Endothelial cell of umbilical vein (primary cell): ENCODE measurements at regions not wholly inside any gene's neighbourhood (a gene's known extent, or its start where the extent isn't known, plus 50 kb on each side); places are given as distances from the start of the nearest gene placed in this dataset.

Experiments used
- BruUV-seq: library from RNA; stranded (reverse); fragments of 400-500 nt; replicated peaks from 2 replicates; lab custom pipeline; 2021; lab: Mats Ljungman, UMichigan
- CTCF ChIA-PET: fragments of 300-600, 350-600 bp; sonication (Branson Sonifier 250); formaldehyde crosslinking; loops from one replicate; lab custom pipeline; 2021; ENCODE audit warnings: antibody characterized with exemption, inconsistent platforms; lab: Charles Lee
- POLR2A ChIA-PET: fragments of 300-600, 350-600 bp; sonication (Branson Sonifier 250); formaldehyde crosslinking; loops from one replicate; lab custom pipeline; 2021; ENCODE audit warnings: antibody characterized with exemption, inconsistent platforms; lab: Charles Lee
- DNase-seq: peaks from one replicate; pipeline ENCODE4 v3.0.0-alpha.2; 2011; ENCODE audit warnings: low read depth, low spot score
- FAIRE-seq: peaks from 2 replicates; lab custom pipeline; 2011; peaks lifted over from hg19 to GRCh38; lab: Jason Lieb, UNC
- H2AFZ ChIP-seq: 2 replicates; pipeline ENCODE4 v1.6.0; 2012; ENCODE audit warnings: low read depth, low read length, control low read depth, inconsistent platforms
- H3K27ac ChIP-seq: 2 replicates; pipeline ENCODE4 v1.5.1; 2011; ENCODE audit warnings: low read depth, mild to moderate bottlenecking, control low read depth, low read length, moderate library complexity; ENCODE audit not compliant: insufficient read depth
- H3K27me3 ChIP-seq, 2 experiments: 2 replicates each; pipeline versions ENCODE4 v1.6.0 to v1.6.1; 2011; ENCODE audit warnings: low read length in 2 of 2, mixed read lengths in 1 of 2; ENCODE audit not compliant: control insufficient read depth in 2 of 2, insufficient read depth in 2 of 2
- H3K36me3 ChIP-seq, 2 experiments: 2 replicates in 1 of 2; 3 replicates in 1 of 2; pipeline ENCODE4 v1.5.1; 2011; ENCODE audit warnings: low read length in 2 of 2, mild to moderate bottlenecking in 1 of 2, moderate library complexity in 1 of 2; ENCODE audit not compliant: control insufficient read depth in 2 of 2, insufficient read depth in 2 of 2; ENCODE audit errors: extremely low read depth in 1 of 2
- H3K4me1 ChIP-seq: 3 replicates; pipeline ENCODE4 v1.5.1; 2011; ENCODE audit warnings: mild to moderate bottlenecking, low read length; ENCODE audit not compliant: control insufficient read depth, insufficient read depth; ENCODE audit errors: extremely low read depth
- H3K4me2 ChIP-seq: 2 replicates; pipeline ENCODE4 v1.6.1; 2011; ENCODE audit warnings: low read length, control low read depth, mixed read lengths; ENCODE audit not compliant: insufficient read depth
- H3K4me3 ChIP-seq, 3 experiments: fragments of 200-600 bp in 1 of 3; sonication (generic), shearing (Covaris generic) in 1 of 3; replicated peaks in 1 of 3; 2 replicates each; pipeline ENCODE4 v1.5.1; 2011 to 2016; ENCODE audit warnings: control low read depth in 3 of 3, low read length in 3 of 3, mild to moderate bottlenecking in 2 of 3, inconsistent platforms in 1 of 3, low read depth in 1 of 3, moderate library complexity in 1 of 3; ENCODE audit not compliant: insufficient read depth in 1 of 3
- H3K79me2 ChIP-seq: 2 replicates; pipeline ENCODE4 v1.6.0; 2012; ENCODE audit warnings: low read length, inconsistent platforms; ENCODE audit not compliant: control insufficient read depth, insufficient read depth
- H3K9ac ChIP-seq: replicated peaks from 2 replicates; pipeline ENCODE3; 2011; ENCODE audit warnings: low read length, control low read depth; ENCODE audit not compliant: insufficient read depth; ENCODE audit errors: extremely low read depth
- H3K9me1 ChIP-seq: replicated peaks from 3 replicates; pipeline ENCODE4 v1.6.0; 2011; ENCODE audit warnings: mild to moderate bottlenecking, low read length; ENCODE audit not compliant: control insufficient read depth, insufficient read depth; ENCODE audit errors: extremely low read depth
- H3K9me3 ChIP-seq: replicated peaks from 2 replicates; pipeline ENCODE4 v1.5.1; 2012; ENCODE audit warnings: low read length, inconsistent platforms; ENCODE audit not compliant: control insufficient read depth, insufficient read depth
- H4K20me1 ChIP-seq: replicated peaks from 2 replicates; pipeline ENCODE3; 2011; ENCODE audit warnings: mild to moderate bottlenecking, low read length; ENCODE audit not compliant: control insufficient read depth, insufficient read depth; ENCODE audit errors: extremely low read depth
- EZH2 ChIP-seq: IDR thresholded peaks from 2 replicates; pipeline ENCODE4 v1.6.1; 2012; ENCODE audit warnings: borderline replicate concordance, low read depth, mild to moderate bottlenecking, moderate library complexity, low read length, inconsistent platforms; ENCODE audit not compliant: severe bottlenecking
- FOS ChIP-seq: IDR thresholded peaks from 2 replicates; pipeline ENCODE4 v1.6.1; 2011; ENCODE audit warnings: mild to moderate bottlenecking, low read length, moderate library complexity, borderline replicate concordance; ENCODE audit not compliant: insufficient read depth
- GATA2 ChIP-seq: IDR thresholded peaks from 2 replicates; pipeline ENCODE4 v1.7.0; 2011; ENCODE audit warnings: low read depth, mild to moderate bottlenecking, moderate library complexity, mixed read lengths, low read length; ENCODE audit not compliant: insufficient read length, insufficient read depth
- JUN ChIP-seq: IDR thresholded peaks from 2 replicates; pipeline ENCODE4 v1.6.1; 2011; ENCODE audit warnings: borderline replicate concordance, low read depth; ENCODE audit not compliant: insufficient read length, insufficient read depth
- MYC ChIP-seq: IDR thresholded peaks from one replicate; pipeline ENCODE4 v1.6.1; 2011; ENCODE audit warnings: mild to moderate bottlenecking, low read depth, low read length
- POLR2A ChIP-seq: IDR thresholded peaks from 2 replicates; pipeline ENCODE4 v1.6.1; 2012; ENCODE audit warnings: low read depth, mild to moderate bottlenecking, control low read depth, low read length
- POLR2AphosphoS5 ChIP-seq: IDR thresholded peaks from 2 replicates; pipeline ENCODE4 v1.6.1; 2012; ENCODE audit warnings: low read depth, mild to moderate bottlenecking, control low read depth, low read length, moderate library complexity; ENCODE audit not compliant: insufficient read depth
- dilution Hi-C: fragments of 300-500 bp; cut with MboI; formaldehyde crosslinking; loops from one replicate; pipeline ENCODE4 v1.15.0; 2019; ENCODE audit warnings: low sequenced_read_pairs; ENCODE audit not compliant: extremely low pct_ligation_motif_present
- intact Hi-C: fragments of 100-400 bp; cut with micrococcal nuclease; formaldehyde crosslinking; loops from one replicate; pipeline ENCODE4 v1.10.0; 2022
- TF ChIP-seq, protein P1 (sequence below): IDR thresholded peaks from 2 replicates; pipeline ENCODE4 v1.6.1; 2011; ENCODE audit not compliant: insufficient read depth, insufficient read length
- TF ChIP-seq, protein P2 (sequence below), 2 donors: IDR thresholded peaks; 1 replicate in 1 of 2; 2 replicates in 1 of 2; pipeline ENCODE4 v1.5.1; 2011; ENCODE audit warnings: low read length in 2 of 2, mild to moderate bottlenecking in 2 of 2, moderate library complexity in 2 of 2, control low read depth in 1 of 2, inconsistent platforms in 1 of 2, low read depth in 1 of 2; ENCODE audit not compliant: insufficient read depth in 1 of 2; ENCODE audit errors: extremely low read depth in 1 of 2

DNA sequence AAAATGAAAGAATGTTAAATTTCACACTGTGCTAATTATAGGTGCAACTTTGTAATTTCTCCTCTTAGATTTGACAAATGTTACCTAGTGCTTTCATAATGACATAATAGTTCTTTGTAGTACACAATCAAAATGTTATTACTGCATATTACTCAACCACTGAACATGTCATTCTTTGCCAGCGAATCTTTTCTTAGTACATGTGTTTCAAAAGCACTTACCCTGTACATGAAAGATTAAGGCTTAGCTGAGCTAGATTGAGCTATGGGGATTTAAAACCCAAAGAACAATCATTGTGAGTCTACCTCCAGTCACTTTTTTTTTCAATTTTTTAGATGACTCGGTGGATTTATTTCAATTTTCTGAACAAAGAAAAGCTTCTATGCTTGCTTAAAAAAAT is 123.5 kb upstream of the FERD3L start:
- H3K4me2 ChIP-seq: no peak overlapping the region

More for the DNA sequence above, 123.5 kb upstream of the FERD3L start:
- no TSS peak for BruUV-seq
- ChIA-PET CTCF (no interaction called here), POLR2A (no interaction called here)
- H3K27me3 ChIP-seq: no peaks in the 10 kb centered on the region
- DNase-seq: no peak
- H3K4me1 ChIP-seq: no peaks in the 10 kb centered on the region
- no peak overlapping the region for H3K27ac ChIP-seq
- no peaks in the 10 kb centered on the region for H3K9me3 ChIP-seq
- H2AFZ ChIP-seq: no peak overlapping the region
- TF ChIP-seq, protein P1, sequence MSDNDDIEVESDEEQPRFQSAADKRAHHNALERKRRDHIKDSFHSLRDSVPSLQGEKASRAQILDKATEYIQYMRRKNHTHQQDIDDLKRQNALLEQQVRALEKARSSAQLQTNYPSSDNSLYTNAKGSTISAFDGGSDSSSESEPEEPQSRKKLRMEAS: no peak
- TF ChIP-seq EZH2: no peak
- no peak for TF ChIP-seq JUN
- TF ChIP-seq FOS: no peak
- no peak for TF ChIP-seq POLR2A
- TF ChIP-seq MYC: no peak
- TF ChIP-seq, protein P2, sequence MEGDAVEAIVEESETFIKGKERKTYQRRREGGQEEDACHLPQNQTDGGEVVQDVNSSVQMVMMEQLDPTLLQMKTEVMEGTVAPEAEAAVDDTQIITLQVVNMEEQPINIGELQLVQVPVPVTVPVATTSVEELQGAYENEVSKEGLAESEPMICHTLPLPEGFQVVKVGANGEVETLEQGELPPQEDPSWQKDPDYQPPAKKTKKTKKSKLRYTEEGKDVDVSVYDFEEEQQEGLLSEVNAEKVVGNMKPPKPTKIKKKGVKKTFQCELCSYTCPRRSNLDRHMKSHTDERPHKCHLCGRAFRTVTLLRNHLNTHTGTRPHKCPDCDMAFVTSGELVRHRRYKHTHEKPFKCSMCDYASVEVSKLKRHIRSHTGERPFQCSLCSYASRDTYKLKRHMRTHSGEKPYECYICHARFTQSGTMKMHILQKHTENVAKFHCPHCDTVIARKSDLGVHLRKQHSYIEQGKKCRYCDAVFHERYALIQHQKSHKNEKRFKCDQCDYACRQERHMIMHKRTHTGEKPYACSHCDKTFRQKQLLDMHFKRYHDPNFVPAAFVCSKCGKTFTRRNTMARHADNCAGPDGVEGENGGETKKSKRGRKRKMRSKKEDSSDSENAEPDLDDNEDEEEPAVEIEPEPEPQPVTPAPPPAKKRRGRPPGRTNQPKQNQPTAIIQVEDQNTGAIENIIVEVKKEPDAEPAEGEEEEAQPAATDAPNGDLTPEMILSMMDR (IDR thresholded peaks at IDR 0.05; ENCODE audit: extremely low read depth in 1 of 2, insufficient read depth in 1 of 2, low read depth in 1 of 2, low read length in 2 of 2): no peak
- TF ChIP-seq POLR2AphosphoS5: no peak
- no peak for TF ChIP-seq GATA2
- no peak overlapping the region for H3K4me3 ChIP-seq
- no peak for FAIRE-seq
- dilution Hi-C loops: no loop called here
- intact Hi-C loops: no loop called here
- no peaks in the 10 kb centered on the region for H3K36me3 ChIP-seq
- no peaks in the 10 kb centered on the region for H3K79me2 ChIP-seq
- no peaks in the 10 kb centered on the region for H3K9me1 ChIP-seq
- H3K9ac ChIP-seq: no peak overlapping the region
- no peaks in the 10 kb centered on the region for H4K20me1 ChIP-seq
